Nephron (organoid): ENCODE measurements at regions not wholly inside any gene's neighbourhood (a gene's known extent, or its start where the extent isn't known, plus 50 kb on each side); places are given as distances from the start of the nearest gene placed in this dataset.
"Not testable (repeated sequence)": the region's sequence is repeated elsewhere in the genome, so short reads cannot be mapped to it uniquely, and the experiment has no call there.

Experiments
- H3K27ac Mint-ChIP-seq, 3 experiments: 2 replicates each; pipeline ENCODE4 v1.8.0; 2020; ENCODE audit warnings: mixed read lengths in 3 of 3, mild to moderate bottlenecking in 2 of 3, moderate library complexity in 1 of 3
- H3K27me3 Mint-ChIP-seq: 2 replicates; pipeline ENCODE4 v1.8.0; 2021; ENCODE audit warnings: low read depth, mild to moderate bottlenecking, moderate library complexity, mixed read lengths
- H3K36me3 Mint-ChIP-seq: 2 replicates; pipeline ENCODE4 v1.8.0; 2020; ENCODE audit warnings: low read depth, mixed read lengths
- H3K4me1 Mint-ChIP-seq: 2 replicates; pipeline ENCODE4 v1.8.0; 2020; ENCODE audit warnings: mixed read lengths
- H3K4me3 Mint-ChIP-seq, 3 experiments: 2 replicates each; pipeline ENCODE4 v1.8.0; 2020; ENCODE audit warnings: mild to moderate bottlenecking in 3 of 3, mixed read lengths in 3 of 3, moderate library complexity in 2 of 3
- H3K9me3 Mint-ChIP-seq: 2 replicates; pipeline ENCODE4 v1.8.0; 2020; ENCODE audit warnings: mixed read lengths
- TF ChIP-seq, protein P1 (sequence below), 3 experiments: fragments of 200-600 bp; sonication (generic); IDR thresholded peaks; one replicate each; pipeline ENCODE4 v1.5.0; 2021; ENCODE audit warnings: antibody characterized with exemption in 3 of 3; ENCODE audit not compliant: unreplicated experiment in 3 of 3

DNA sequence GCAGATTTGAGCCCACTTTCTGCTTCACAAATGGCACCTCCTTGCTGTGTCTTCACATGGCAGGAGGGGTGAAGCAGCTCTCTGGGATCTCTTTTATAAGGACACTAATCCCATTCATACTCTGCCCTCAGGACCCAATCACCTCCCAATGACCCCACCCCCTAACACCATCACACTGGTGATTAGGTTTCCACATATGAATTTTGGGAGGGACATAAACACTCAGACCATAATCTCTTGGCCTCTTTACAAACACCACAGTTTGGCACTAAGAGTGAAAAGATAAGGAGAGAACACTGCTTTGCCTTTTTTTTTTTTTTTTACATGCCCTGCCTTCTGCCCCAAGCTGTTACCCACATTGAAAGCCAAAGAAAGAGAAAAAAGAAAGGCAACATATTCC lies 166.2 kb upstream of the NFIA start:
- no peak overlapping the region for H3K4me3 Mint-ChIP-seq
- peaks cover 27% of the 10 kb centered on the region for H3K4me1 Mint-ChIP-seq
- TF ChIP-seq, protein P1, sequence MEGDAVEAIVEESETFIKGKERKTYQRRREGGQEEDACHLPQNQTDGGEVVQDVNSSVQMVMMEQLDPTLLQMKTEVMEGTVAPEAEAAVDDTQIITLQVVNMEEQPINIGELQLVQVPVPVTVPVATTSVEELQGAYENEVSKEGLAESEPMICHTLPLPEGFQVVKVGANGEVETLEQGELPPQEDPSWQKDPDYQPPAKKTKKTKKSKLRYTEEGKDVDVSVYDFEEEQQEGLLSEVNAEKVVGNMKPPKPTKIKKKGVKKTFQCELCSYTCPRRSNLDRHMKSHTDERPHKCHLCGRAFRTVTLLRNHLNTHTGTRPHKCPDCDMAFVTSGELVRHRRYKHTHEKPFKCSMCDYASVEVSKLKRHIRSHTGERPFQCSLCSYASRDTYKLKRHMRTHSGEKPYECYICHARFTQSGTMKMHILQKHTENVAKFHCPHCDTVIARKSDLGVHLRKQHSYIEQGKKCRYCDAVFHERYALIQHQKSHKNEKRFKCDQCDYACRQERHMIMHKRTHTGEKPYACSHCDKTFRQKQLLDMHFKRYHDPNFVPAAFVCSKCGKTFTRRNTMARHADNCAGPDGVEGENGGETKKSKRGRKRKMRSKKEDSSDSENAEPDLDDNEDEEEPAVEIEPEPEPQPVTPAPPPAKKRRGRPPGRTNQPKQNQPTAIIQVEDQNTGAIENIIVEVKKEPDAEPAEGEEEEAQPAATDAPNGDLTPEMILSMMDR (IDR thresholded peaks at IDR 0.05; ENCODE audit: unreplicated experiment in 3 of 3) = no peak
- peaks cover 3% of the 10 kb centered on the region for H3K36me3 Mint-ChIP-seq
- H3K27me3 Mint-ChIP-seq = peaks cover 7% of the 10 kb centered on the region
- no peaks in the 10 kb centered on the region for H3K9me3 Mint-ChIP-seq
- H3K27ac Mint-ChIP-seq = no peak overlapping the region

DNA sequence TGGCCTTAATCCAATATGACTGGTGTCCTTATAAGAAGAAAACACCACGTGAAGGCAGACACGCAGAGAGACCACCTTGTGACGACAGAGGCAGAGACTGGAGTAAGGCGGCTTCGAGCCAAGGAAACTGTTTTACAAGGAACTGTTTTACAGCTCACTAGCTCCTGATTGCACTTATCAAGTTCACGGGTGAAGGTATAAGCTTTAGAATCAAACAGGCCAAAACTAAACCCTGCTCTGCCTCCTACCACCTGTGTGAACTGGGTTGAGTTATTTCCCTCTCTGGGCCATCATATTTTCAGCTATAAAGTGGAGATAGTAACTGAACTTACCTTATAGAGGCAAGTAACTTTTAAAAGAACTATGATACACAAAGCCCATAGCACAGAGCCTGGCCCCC lies 166.9 kb upstream of the NFIA start:
- TF ChIP-seq, protein P1 (IDR thresholded peaks at IDR 0.05; ENCODE audit: unreplicated experiment in 3 of 3) = no peak

DNA sequence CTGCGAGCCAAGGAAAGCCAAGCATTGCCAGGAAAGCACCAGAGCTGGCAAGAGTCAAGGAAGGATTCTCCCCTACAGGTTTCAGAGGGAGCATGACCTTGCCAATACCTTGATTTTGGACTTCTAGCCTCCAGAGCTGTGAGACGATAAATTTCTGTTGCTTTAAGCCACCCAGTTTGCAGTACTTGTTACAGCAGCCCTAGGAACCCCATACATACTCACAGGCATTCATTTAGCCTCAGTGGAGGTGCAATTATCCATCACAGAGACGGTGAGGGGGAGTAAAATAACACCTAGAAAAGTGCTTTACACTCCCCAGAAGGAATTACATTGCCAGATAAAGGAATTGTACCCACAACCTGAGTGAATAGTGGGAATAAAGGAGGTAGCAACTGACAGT lies 167.4 kb upstream of the NFIA start:
- H3K27me3 Mint-ChIP-seq = peaks cover 7% of the 10 kb centered on the region
- peaks cover 28% of the 10 kb centered on the region for H3K4me1 Mint-ChIP-seq
- no peaks in the 10 kb centered on the region for H3K9me3 Mint-ChIP-seq
- no peak overlapping the region for H3K4me3 Mint-ChIP-seq
- H3K27ac Mint-ChIP-seq = no peak overlapping the region
- TF ChIP-seq, protein P1 (IDR thresholded peaks at IDR 0.05; ENCODE audit: unreplicated experiment in 3 of 3) = no peak
- peaks cover 3% of the 10 kb centered on the region for H3K36me3 Mint-ChIP-seq

More for the DNA sequence above, 166.9 kb upstream of the NFIA start:
- H3K4me1 Mint-ChIP-seq = peaks cover 28% of the 10 kb centered on the region
- H3K27me3 Mint-ChIP-seq = peaks cover 7% of the 10 kb centered on the region
- no peak overlapping the region for H3K27ac Mint-ChIP-seq
- no peaks in the 10 kb centered on the region for H3K9me3 Mint-ChIP-seq
- H3K4me3 Mint-ChIP-seq = no peak overlapping the region
- peaks cover 3% of the 10 kb centered on the region for H3K36me3 Mint-ChIP-seq

DNA sequence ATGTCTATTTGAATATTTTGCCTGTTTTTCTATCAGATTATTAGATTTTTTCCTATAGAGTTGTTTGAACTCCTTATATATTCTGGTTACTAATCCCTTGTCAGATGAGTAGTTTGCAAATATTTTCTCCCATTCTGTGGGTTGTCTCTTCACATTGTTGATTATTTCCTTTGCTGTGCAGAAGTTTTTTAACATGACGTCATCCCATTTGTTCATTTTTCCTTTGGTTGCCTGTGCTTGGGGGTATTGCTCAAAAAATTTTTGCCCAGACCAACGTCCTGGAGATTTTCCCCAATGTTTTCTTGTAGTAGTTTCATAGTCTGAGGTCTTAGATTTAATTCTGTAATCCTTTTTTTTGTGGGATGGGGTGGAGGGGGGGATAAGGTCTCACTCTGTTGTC lies 168.7 kb upstream of the NFIA start:
- H3K4me3 Mint-ChIP-seq, H3K27me3 Mint-ChIP-seq, H3K9me3 Mint-ChIP-seq, H3K36me3 Mint-ChIP-seq, H3K27ac Mint-ChIP-seq: not testable (repeated sequence)
- peaks cover 34% of the 10 kb centered on the region for H3K4me1 Mint-ChIP-seq

DNA sequence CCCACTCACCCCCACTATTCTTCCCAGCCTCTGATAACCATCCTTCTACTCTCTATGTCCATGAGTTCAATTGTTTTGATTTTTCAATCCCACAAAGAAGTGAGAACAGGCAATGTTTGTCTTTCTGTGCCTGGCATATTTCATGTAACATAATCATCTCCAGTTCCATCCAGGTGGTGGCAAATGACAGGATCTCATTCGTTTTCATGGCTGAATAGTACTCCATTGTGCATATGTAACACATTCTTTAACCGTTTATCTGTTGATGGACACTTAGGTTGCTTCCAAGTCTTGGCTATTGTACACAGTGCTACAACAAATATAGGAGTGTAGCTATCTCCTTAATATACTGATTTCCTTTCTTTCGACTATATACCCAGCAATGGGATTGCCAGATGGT lies 169.3 kb upstream of the NFIA start:
- peaks cover 7% of the 10 kb centered on the region for H3K27me3 Mint-ChIP-seq
- H3K4me1 Mint-ChIP-seq = peaks cover 31% of the 10 kb centered on the region
- no peak overlapping the region for H3K27ac Mint-ChIP-seq
- TF ChIP-seq, protein P1 (IDR thresholded peaks at IDR 0.05; ENCODE audit: unreplicated experiment in 3 of 3) = no peak
- no peaks in the 10 kb centered on the region for H3K9me3 Mint-ChIP-seq
- H3K36me3 Mint-ChIP-seq = peaks cover 3% of the 10 kb centered on the region
- no peak overlapping the region for H3K4me3 Mint-ChIP-seq

DNA sequence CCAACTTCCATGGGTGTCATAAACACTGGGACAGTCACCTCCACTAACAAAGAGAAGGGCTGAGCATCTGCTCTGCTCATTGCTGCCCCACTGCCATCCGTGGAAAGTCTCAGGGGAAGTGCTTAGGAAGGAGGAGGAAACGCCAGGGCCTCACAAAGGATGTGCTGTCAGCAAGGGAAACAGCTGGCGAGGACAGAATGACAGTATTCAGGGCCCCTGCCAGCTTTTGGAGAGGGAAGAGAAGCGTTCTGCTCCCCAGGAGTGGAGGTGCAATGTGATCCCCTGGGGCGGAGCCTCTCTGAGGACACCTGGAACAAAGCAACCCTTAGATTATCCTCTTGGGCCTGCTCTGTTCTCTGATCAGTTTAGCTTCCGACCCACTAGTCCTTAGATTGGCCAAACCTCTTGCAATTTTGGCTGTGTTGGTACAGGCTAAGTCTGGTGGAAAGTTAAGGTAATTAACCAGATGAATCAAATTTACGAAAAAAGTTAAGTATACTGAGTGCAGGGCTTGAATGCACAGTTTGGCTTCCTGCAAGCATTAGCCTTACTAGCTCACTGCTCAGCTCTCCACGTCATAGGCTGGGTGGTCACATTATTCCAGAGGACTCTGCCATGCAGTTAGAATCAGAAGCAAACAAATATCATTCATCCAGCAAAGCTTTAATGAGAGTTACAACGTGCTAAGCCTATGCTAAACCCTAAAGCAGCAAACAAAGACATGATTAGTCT lies 170.2 kb upstream of the NFIA start:
- H3K4me3 Mint-ChIP-seq = no peak overlapping the region
- peaks cover 31% of the 10 kb centered on the region for H3K4me1 Mint-ChIP-seq
- peaks cover 7% of the 10 kb centered on the region for H3K27me3 Mint-ChIP-seq
- peak overlapping the region in 1 of 3 experiments; percentile 18 for H3K27ac Mint-ChIP-seq
- peaks cover 3% of the 10 kb centered on the region for H3K36me3 Mint-ChIP-seq
- TF ChIP-seq, protein P1 (IDR thresholded peaks at IDR 0.05; ENCODE audit: unreplicated experiment in 3 of 3) = no peak
- no peaks in the 10 kb centered on the region for H3K9me3 Mint-ChIP-seq
